ENCODE measurements at regions not wholly inside any gene's neighbourhood (a gene's known extent, or its start where the extent isn't known, plus 50 kb on each side); places are given as distances from the start of the nearest gene placed in this dataset.

- H3K4me3 ChIP-seq (ENCODE audit: low read depth in 1 of 3, low read length in 3 of 3): no peak overlapping the region
Observed at GRCh38 chr13:63851526-63851925, 2435.9 kb upstream of the PCDH20 start.

GRCh38 chr13:63843766-63844699, 2428.4 kb upstream of the PCDH20 start:
- TF ChIP-seq TAF1 (conservative IDR thresholded peaks at IDR 0.05) (no peak), RXRA (IDR thresholded peaks at IDR 0.05) (no peak), SP1 (IDR thresholded peaks at IDR 0.05) (no peak), HNF4A (conservative IDR thresholded peaks at IDR 0.05) (no peak), YY1 (IDR thresholded peaks at IDR 0.05) (no peak), NR2F2 (IDR thresholded peaks at IDR 0.05) (no peak), JUND (IDR thresholded peaks at IDR 0.05) (no peak), GABPA (IDR thresholded peaks at IDR 0.05 in 1 of 2, conservative IDR thresholded peaks at IDR 0.05 in 1 of 2) (no peak)
- Histone ChIP-seq H3K4me3 (ENCODE audit: low read depth in 1 of 3, low read length in 3 of 3) (no peak overlapping the region), H3K27ac (ENCODE audit: low read depth in 1 of 2, low read length in 2 of 2) (no peak overlapping the region), H3K4me1 (ENCODE audit: control insufficient read depth in 4 of 4, insufficient read depth in 4 of 4, low read length in 3 of 4) (no peaks in the 10 kb centered on the region), H3K27me3 (ENCODE audit: control insufficient read depth in 4 of 4, insufficient read depth in 4 of 4, low read length in 3 of 4) (no peaks in the 10 kb centered on the region), H3K9me3 (ENCODE audit: control insufficient read depth in 4 of 4, low read length in 3 of 4) (peaks cover 0 to 4% (median 0%) of the 10 kb centered on the region in 4 donors), H3K9ac (ENCODE audit: low read depth in 1 of 2, low read length in 2 of 2) (no peak overlapping the region), H3K36me3 (ENCODE audit: control insufficient read depth in 4 of 4, insufficient read depth in 3 of 4, low read depth in 1 of 4, low read length in 3 of 4) (no peaks in the 10 kb centered on the region)
- no peak for DNase-seq (ENCODE audit: low spot score)
- 96% methylated on average over 42 of the region's 42 CpGs for WGBS

More at GRCh38 chr13:63851526-63851925, 2435.9 kb upstream of the PCDH20 start:
- no peaks in the 10 kb centered on the region for H3K36me3 ChIP-seq (ENCODE audit: control insufficient read depth in 4 of 4, insufficient read depth in 3 of 4, low read depth in 1 of 4, low read length in 3 of 4)
- no peaks in the 10 kb centered on the region for H3K9me3 ChIP-seq (ENCODE audit: control insufficient read depth in 4 of 4, low read length in 3 of 4)
- H3K27me3 ChIP-seq (ENCODE audit: control insufficient read depth in 4 of 4, insufficient read depth in 4 of 4, low read length in 3 of 4): no peaks in the 10 kb centered on the region
- H3K9ac ChIP-seq (ENCODE audit: low read depth in 1 of 2, low read length in 2 of 2): no peak overlapping the region
- no peaks in the 10 kb centered on the region for H3K4me1 ChIP-seq (ENCODE audit: control insufficient read depth in 4 of 4, insufficient read depth in 4 of 4, low read length in 3 of 4)
- TF ChIP-seq RXRA (IDR thresholded peaks at IDR 0.05) (no peak), REST (IDR thresholded peaks at IDR 0.05) (no peak), YY1 (IDR thresholded peaks at IDR 0.05) (no peak), MAX (IDR thresholded peaks at IDR 0.05) (no peak), FOXA2 (IDR thresholded peaks at IDR 0.05) (no peak), SP1 (IDR thresholded peaks at IDR 0.05) (no peak)
- 93% methylated on average over 2 of the region's 2 CpGs for WGBS
- no peak overlapping the region for H3K27ac ChIP-seq (ENCODE audit: low read depth in 1 of 2, low read length in 2 of 2)
- DNase-seq (ENCODE audit: low spot score): no peak

- no peak overlapping the region for H3K9ac ChIP-seq (ENCODE audit: low read depth in 1 of 2, low read length in 2 of 2)
- no peaks in the 10 kb centered on the region for H3K4me1 ChIP-seq (ENCODE audit: control insufficient read depth in 4 of 4, insufficient read depth in 4 of 4, low read length in 3 of 4)
- DNase-seq (ENCODE audit: low spot score): no peak
- WGBS: 91% methylated on average over 17 of the region's 17 CpGs
- no peaks in the 10 kb centered on the region for H3K27me3 ChIP-seq (ENCODE audit: control insufficient read depth in 4 of 4, insufficient read depth in 4 of 4, low read length in 3 of 4)
- peaks cover 0 to 4% (median 0%) of the 10 kb centered on the region in 4 donors for H3K9me3 ChIP-seq (ENCODE audit: control insufficient read depth in 4 of 4, low read length in 3 of 4)
- no peaks in the 10 kb centered on the region for H3K36me3 ChIP-seq (ENCODE audit: control insufficient read depth in 4 of 4, insufficient read depth in 3 of 4, low read depth in 1 of 4, low read length in 3 of 4)
- H3K4me3 ChIP-seq (ENCODE audit: low read depth in 1 of 3, low read length in 3 of 3): no peak overlapping the region
- H3K27ac ChIP-seq (ENCODE audit: low read depth in 1 of 2, low read length in 2 of 2): no peak overlapping the region
- no peak for TF ChIP-seq RAD21 (IDR thresholded peaks at IDR 0.05)
- no peak for TF ChIP-seq TAF1 (conservative IDR thresholded peaks at IDR 0.05)
- no peak for TF ChIP-seq FOXA1 (IDR thresholded peaks at IDR 0.05)
- TF ChIP-seq CTCF (IDR thresholded peaks at IDR 0.05; ENCODE audit: low read depth, low read length, missing input control): no peak
- TF ChIP-seq FOXA2 (IDR thresholded peaks at IDR 0.05): no peak
- no peak for TF ChIP-seq MAX (IDR thresholded peaks at IDR 0.05)
Observed at GRCh38 chr13:63842102-63842501, 2426.5 kb upstream of the PCDH20 start.

Measured in liver (tissue), 8 donors.